Keratinocyte (primary cell): ENCODE measurements at regions not wholly inside any gene's neighbourhood (a gene's known extent, or its start where the extent isn't known, plus 50 kb on each side); places are given as distances from the start of the nearest gene placed in this dataset.

Experiments used
- DNase-seq: peaks from one replicate; pipeline ENCODE4 v3.0.0-alpha.2; 2011; ENCODE audit warnings: low read depth, missing footprints, low spot score
- FAIRE-seq: peaks from 2 replicates; lab custom pipeline; 2011; peaks lifted over from hg19 to GRCh38; lab: Jason Lieb, UNC
- H2AFZ ChIP-seq: 2 replicates; pipeline ENCODE4 v1.6.0; 2012; ENCODE audit warnings: low read length, control low read depth, inconsistent platforms; ENCODE audit not compliant: control insufficient read depth
- H3K27ac ChIP-seq: 2 replicates; pipeline ENCODE4 v1.5.1; 2011; ENCODE audit warnings: low read length; ENCODE audit not compliant: control insufficient read depth, insufficient read depth
- H3K27me3 ChIP-seq: 3 replicates; pipeline ENCODE4 v1.6.0; 2011; ENCODE audit warnings: low read length; ENCODE audit not compliant: control insufficient read depth, insufficient read depth; ENCODE audit errors: extremely low read depth
- H3K36me3 ChIP-seq, 2 experiments: 2 replicates in 1 of 2; 3 replicates in 1 of 2; pipeline ENCODE4 v1.5.1; 2011; ENCODE audit warnings: low read length in 2 of 2, mild to moderate bottlenecking in 1 of 2; ENCODE audit not compliant: control insufficient read depth in 2 of 2, insufficient read depth in 2 of 2; ENCODE audit errors: extremely low read depth in 1 of 2
- H3K4me1 ChIP-seq: 3 replicates; pipeline ENCODE4 v1.5.1; 2011; ENCODE audit warnings: low read length; ENCODE audit not compliant: control insufficient read depth, insufficient read depth; ENCODE audit errors: extremely low read depth
- H3K4me2 ChIP-seq: 3 replicates; pipeline ENCODE4 v1.6.0; 2011; ENCODE audit warnings: low read depth, low read length; ENCODE audit not compliant: control insufficient read depth, insufficient read depth; ENCODE audit errors: extremely low read depth
- H3K4me3 ChIP-seq, 3 experiments: fragments of 200-600 bp in 1 of 3; sonication (generic) in 1 of 3; 2 replicates in 2 of 3; 3 replicates in 1 of 3; pipeline ENCODE4 v1.5.1; 2011 to 2016; ENCODE audit warnings: low read length in 3 of 3, mild to moderate bottlenecking in 3 of 3, control low read depth in 2 of 3, inconsistent platforms in 1 of 3, low read depth in 1 of 3, mixed read lengths in 1 of 3, mixed run types in 1 of 3, moderate library complexity in 1 of 3; ENCODE audit not compliant: control insufficient read depth in 2 of 3, insufficient read depth in 2 of 3; ENCODE audit errors: extremely low read depth in 1 of 3
- H3K79me2 ChIP-seq: 2 replicates; pipeline ENCODE4 v1.6.0; 2012; ENCODE audit warnings: low read length; ENCODE audit not compliant: control insufficient read depth, insufficient read depth
- H3K9ac ChIP-seq: 3 replicates; pipeline ENCODE4 v1.6.0; 2011; ENCODE audit warnings: low read length; ENCODE audit not compliant: control insufficient read depth, insufficient read depth; ENCODE audit errors: extremely low read depth
- H3K9me1 ChIP-seq: 3 replicates; pipeline ENCODE4 v1.6.0; 2011; ENCODE audit warnings: low read length; ENCODE audit not compliant: control insufficient read depth, insufficient read depth; ENCODE audit errors: extremely low read depth
- H3K9me3 ChIP-seq: 2 replicates; pipeline ENCODE4 v1.5.1; 2012; ENCODE audit warnings: low read depth, low read length; ENCODE audit not compliant: control insufficient read depth
- H4K20me1 ChIP-seq: 3 replicates; pipeline ENCODE4 v1.6.0; 2011; ENCODE audit warnings: low read length; ENCODE audit not compliant: control insufficient read depth, insufficient read depth; ENCODE audit errors: extremely low read depth
- CTCF ChIP-seq, 3 experiments: IDR thresholded peaks in 1 of 3; conservative IDR thresholded peaks in 1 of 3; optimal IDR thresholded peaks in 1 of 3; 2 replicates in 2 of 3; 3 replicates in 1 of 3; pipeline versions ENCODE3 to v1.5.1; 2011; ENCODE audit warnings: low read length in 3 of 3, mild to moderate bottlenecking in 3 of 3, moderate library complexity in 2 of 3, control low read depth in 1 of 3, inconsistent platforms in 1 of 3; ENCODE audit not compliant: insufficient read depth in 2 of 3; ENCODE audit errors: extremely low read depth in 1 of 3
- EZH2 ChIP-seq: IDR thresholded peaks from one replicate; pipeline ENCODE4 v1.6.1; 2012; ENCODE audit warnings: inconsistent platforms, mild to moderate bottlenecking, low read length, moderate library complexity
- dilution Hi-C: fragments of 300-500 bp; cut with MboI; formaldehyde crosslinking; loops from one replicate; pipeline ENCODE4 v1.7.0; 2020; ENCODE audit warnings: low sequenced_read_pairs; ENCODE audit not compliant: extremely low pct_ligation_motif_present

- DNase-seq (no peak), FAIRE-seq (no peak)
- H3K4me1 ChIP-seq: no peaks in the 10 kb centered on the region
- no peak overlapping the region for H3K4me3 ChIP-seq
- no peaks in the 10 kb centered on the region for H3K36me3 ChIP-seq
- H3K9ac ChIP-seq: no peak overlapping the region
- no peaks in the 10 kb centered on the region for H3K9me1 ChIP-seq
- dilution Hi-C loops: no loop called here
- no peaks in the 10 kb centered on the region for H3K9me3 ChIP-seq
- TF ChIP-seq CTCF (optimal IDR thresholded peaks at IDR 0.05 in 1 of 3, IDR thresholded peaks at IDR 0.05 in 1 of 3, conservative IDR thresholded peaks at IDR 0.05 in 1 of 3; ENCODE audit: extremely low read depth in 1 of 3, insufficient read depth in 2 of 3, low read length in 3 of 3): no peak
- TF ChIP-seq EZH2: no peak
- no peak overlapping the region for H2AFZ ChIP-seq
- H3K79me2 ChIP-seq: no peaks in the 10 kb centered on the region
- no peaks in the 10 kb centered on the region for H4K20me1 ChIP-seq
- H3K27ac ChIP-seq: no peak overlapping the region
- no peak overlapping the region for H3K4me2 ChIP-seq
- peaks cover 38% of the 10 kb centered on the region for H3K27me3 ChIP-seq
These were observed 157.7 kb upstream of the NECTIN1 start for GRCh38 chr11:119886667-119887230.

- no peaks in the 10 kb centered on the region for H4K20me1 ChIP-seq
- FAIRE-seq (no peak), DNase-seq (no peak)
- TF ChIP-seq EZH2 (no peak), CTCF (optimal IDR thresholded peaks at IDR 0.05 in 1 of 3, IDR thresholded peaks at IDR 0.05 in 1 of 3, conservative IDR thresholded peaks at IDR 0.05 in 1 of 3; ENCODE audit: extremely low read depth in 1 of 3, insufficient read depth in 2 of 3, low read length in 3 of 3) (no peak)
- H3K9me3 ChIP-seq: no peaks in the 10 kb centered on the region
- no peaks in the 10 kb centered on the region for H3K9me1 ChIP-seq
- no peak overlapping the region for H3K9ac ChIP-seq
- dilution Hi-C loops: no loop called here
- H3K27me3 ChIP-seq: peaks cover 31% of the 10 kb centered on the region
- H3K79me2 ChIP-seq: no peaks in the 10 kb centered on the region
- no peak overlapping the region for H3K27ac ChIP-seq
- H3K4me3 ChIP-seq: no peak overlapping the region
- no peak overlapping the region for H3K4me2 ChIP-seq
- H3K36me3 ChIP-seq: no peaks in the 10 kb centered on the region
- no peak overlapping the region for H2AFZ ChIP-seq
- H3K4me1 ChIP-seq: no peaks in the 10 kb centered on the region
These were observed 157.0 kb upstream of the NECTIN1 start for GRCh38 chr11:119885861-119886567.
